GM19372 (cell line): ENCODE measurements at regions not wholly inside any gene's neighbourhood (a gene's known extent, or its start where the extent isn't known, plus 50 kb on each side); places are given as distances from the start of the nearest gene placed in this dataset.

Experiments
- ATAC-seq: cut with Tn5 transposase; IDR thresholded peaks from one replicate; pipeline ENCODE4 v1.9.1; 2021; ENCODE audit warnings: mild to moderate bottlenecking, low read depth, moderate library complexity; ENCODE audit not compliant: unreplicated experiment

- no peak for ATAC-seq
Measured at GRCh38 chr2:38174646-38175423, 98.9 kb upstream of the CYP1B1 start.

- ATAC-seq = no peak
Measured at GRCh38 chr2:38174131-38174530, 98.2 kb upstream of the CYP1B1 start.

DNA sequence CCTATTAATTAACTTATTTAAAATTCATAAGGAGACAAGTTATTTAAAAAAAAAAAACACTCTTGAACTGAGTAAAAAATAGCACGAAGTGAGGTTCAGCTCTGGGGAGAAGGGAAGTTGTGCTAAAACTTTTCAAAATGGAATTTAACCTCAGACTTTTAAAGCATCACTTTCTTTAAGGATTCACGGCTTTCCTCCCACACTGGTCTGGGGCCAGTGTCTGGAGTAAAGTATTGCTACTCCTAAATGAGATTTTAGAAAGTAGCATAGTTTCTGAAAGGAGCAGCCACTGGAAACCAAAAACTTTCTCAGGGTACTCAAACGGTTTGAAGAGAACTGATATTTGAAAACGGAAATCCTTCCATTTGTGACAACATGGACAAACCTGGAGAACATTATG, 97.7 kb upstream of the CYP1B1 start:
- no peak for ATAC-seq

GRCh38 chr2:38171208-38171855, 95.4 kb upstream of the CYP1B1 start:
- no peak for ATAC-seq

GRCh38 chr2:38170733-38171132, 94.8 kb upstream of the CYP1B1 start:
- ATAC-seq = no peak

- ATAC-seq = no peak
Measured at GRCh38 chr2:38170067-38170466, 94.1 kb upstream of the CYP1B1 start.

DNA sequence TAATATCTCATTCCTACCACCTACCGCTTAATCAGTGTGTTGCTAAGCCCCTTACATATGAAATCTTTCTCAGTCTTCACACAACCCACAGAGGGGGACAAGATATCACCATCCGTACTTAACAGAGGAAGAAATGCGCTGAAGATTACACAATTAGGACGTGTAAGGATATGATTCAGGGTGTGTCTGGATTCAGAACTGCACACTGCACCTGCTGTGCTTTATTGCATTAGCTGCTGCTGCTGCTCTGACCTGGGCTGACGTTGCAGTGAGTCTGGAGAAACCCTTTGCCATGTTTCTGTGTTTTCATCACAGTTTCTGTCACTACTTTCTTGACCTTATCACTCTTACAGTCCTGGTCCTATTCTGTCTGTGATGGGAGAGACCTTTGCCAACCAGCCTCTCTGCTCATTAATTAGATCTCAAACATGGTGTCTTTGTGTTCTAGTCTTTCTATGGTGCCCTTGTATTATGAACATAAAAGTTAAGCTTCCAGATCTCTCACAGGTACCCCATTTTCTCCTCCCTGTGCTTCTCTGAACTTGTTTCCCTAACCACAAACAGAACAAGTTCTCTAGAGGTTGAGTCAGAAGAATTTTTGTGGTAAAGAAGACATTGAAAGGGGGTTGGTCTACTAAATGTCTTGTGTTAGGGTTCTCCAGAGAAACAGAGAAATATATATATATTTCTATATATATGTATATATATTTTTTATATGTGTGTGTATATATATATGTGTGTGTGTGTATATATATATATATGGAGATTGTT, 92.9 kb upstream of the CYP1B1 start:
- ATAC-seq = no peak

GRCh38 chr2:38167968-38168350, 92.0 kb upstream of the CYP1B1 start:
- no peak for ATAC-seq

- no peak for ATAC-seq
Measured at GRCh38 chr2:38165698-38166097, 89.7 kb upstream of the CYP1B1 start.

DNA sequence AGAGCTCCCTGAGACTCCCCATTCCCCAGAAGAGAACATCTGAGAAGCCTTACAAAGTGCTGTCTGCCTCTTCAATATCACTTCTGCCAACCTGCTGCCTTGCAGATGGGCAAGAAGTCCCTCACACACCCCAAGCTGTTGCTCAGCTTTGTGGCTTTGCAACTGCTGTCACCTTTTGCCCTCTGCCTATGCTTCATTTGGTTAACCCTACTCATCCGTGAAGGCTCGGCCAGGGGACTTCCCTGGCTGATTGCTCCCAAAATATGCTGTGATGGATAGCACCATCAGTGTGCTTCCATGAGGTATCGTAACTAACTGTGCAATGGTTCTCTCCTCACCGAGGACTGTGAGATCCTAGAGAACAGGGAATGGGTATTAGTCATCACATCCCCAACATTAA, 88.9 kb upstream of the CYP1B1 start:
- ATAC-seq = no peak

DNA sequence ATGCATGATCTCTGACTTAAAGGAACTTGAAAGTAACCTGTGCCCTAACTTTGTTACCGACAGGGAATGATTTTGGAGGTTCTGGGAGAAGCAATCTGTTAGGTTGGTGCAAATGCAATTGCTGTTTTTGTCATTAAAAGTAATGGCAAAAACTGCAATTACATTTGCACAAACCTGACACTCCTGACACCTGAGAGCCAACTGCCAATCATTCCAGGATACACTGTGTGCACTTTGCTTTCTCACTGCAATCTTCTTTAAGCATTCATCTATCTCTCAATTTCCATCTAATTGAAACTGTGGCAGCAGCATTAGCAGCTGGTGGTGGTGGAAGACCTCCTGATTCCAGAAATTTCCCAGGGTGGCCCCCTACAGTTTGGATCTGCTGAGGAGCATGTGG, 87.6 kb upstream of the CYP1B1 start:
- no peak for ATAC-seq

- no peak for ATAC-seq
Measured at GRCh38 chr2:38163006-38163405, 87.1 kb upstream of the CYP1B1 start.

GRCh38 chr2:38160516-38160915, 84.6 kb upstream of the CYP1B1 start:
- ATAC-seq = no peak

DNA sequence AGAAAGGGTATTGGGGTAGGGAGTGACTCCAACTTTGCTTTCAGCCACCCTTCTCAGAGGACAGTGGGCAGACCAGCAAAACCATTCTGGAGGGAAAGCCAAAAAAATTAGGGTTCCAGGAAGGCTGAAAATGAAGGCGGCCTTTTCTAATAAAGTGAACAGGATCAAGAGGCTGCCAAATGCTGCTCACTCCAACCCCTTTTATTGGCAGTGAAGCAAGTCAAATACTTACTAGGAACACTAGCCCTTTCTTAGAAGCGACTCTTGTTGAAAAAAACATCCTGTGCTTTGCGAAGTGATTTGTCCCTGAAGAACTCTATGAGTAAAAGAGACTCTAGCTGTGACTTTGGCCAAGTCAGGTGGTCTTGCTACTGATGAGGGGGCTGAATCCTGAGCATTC, 83.6 kb upstream of the CYP1B1 start:
- ATAC-seq = no peak

- no peak for ATAC-seq
Measured at GRCh38 chr2:38159191-38159590, 83.2 kb upstream of the CYP1B1 start.

DNA sequence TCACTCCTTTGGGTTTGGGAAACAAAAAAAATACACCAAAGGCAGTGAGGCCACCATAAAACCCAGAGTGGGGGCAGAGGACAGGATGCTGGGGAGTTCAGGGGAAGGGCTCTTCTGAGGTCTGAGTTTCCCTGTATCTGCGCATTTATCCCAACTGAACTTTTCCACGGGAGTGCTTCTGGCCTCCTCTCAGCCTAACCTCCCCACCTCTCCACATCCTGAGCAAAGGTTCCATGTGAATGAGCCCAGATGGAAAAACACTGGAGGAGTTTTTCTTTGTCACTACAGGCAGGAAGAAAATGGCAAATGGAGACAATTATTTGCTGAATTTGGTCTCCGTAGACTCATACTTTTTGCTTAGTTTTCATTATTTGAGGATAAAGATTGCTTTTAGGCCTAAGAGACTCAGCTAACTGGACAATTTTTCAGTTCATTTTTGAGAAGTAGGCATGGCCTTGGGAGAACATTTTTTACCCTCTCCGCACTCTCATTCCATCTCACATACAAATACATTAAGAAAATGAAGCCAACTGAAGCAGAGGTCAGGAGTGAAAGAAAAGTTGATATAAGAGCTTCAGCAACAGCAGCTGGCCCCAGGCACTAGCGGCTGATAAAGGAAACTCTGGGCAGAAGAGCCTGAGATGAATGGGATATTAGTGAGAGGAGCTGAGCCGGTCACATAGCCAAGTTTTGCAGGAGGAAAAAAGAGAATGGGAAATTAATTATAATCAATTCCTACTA, 82.6 kb upstream of the CYP1B1 start:
- no peak for ATAC-seq

DNA sequence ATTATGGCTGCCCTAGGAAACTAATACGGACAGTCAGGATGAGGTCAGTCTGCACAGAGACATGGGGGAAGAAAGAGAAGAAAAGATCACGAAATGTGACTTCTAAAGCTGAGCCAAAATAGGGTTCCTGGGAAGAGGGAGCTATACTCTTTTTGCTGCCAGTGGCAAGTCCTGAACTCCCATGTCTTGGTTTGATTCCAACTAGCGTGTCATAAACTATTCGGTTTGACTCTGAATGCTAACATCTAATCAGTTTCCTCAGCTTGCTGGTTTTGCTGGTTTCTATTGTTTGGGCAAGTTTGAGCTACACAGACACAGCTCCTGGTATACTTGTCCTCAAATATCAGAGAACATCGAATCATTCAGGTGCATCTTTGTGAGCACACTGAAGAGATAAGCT, 80.5 kb upstream of the CYP1B1 start:
- ATAC-seq = no peak

GRCh38 chr2:38155015-38155414, 79.1 kb upstream of the CYP1B1 start:
- ATAC-seq = no peak

DNA sequence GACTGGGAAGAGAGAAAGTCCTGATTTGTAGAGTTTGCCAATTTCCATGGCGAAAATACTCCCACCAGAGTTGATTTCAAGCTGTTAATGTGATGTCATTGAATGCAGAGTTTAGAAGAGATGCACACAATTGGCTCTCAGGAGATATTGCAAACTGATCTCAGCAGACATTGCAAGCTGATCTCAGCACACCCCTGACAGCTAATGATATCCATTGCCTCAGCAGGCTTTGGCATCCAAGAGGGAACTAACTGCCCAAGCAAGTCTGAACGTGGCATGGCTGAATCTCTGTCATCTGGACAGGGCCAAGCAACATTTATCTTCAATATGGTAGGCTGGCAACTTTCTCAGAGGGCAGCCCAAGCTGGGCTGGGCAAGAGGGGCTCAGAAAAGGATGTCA, 78.4 kb upstream of the CYP1B1 start:
- ATAC-seq = no peak

DNA sequence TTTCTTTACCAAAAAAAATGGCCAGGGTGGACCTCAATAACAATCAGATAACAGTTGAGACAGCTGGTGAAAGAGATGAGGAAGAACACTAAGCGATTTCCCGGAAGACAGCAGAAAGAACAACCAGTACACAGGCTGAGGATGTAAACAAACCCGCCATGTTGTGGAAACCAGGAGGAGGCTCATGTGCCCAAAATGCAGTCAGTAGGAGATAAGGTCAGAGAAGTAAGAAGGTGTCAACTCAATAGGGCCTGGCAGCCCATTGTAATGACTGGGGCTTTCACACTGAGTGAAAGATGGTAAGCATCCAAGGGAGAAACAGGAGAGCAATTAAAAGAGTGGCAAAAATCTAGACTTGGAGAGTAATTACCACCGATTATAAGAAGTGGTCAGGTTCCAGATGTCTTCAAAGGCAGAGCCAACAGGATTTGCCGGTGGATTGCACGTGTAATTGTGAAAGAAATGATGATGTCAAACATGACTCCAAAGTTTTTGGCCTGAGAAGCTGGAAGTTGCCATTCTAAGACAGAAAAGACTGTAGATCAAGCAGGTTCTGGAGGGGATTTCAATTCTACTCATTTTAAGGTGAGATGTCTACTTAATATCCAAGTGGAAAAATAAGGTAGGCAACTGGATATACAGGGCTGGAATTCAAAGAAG, 77.7 kb upstream of the CYP1B1 start:
- ATAC-seq = no peak
